ENCODE measurements at regions not wholly inside any gene's neighbourhood (a gene's known extent, or its start where the extent isn't known, plus 50 kb on each side); places are given as distances from the start of the nearest gene placed in this dataset.

DNA sequence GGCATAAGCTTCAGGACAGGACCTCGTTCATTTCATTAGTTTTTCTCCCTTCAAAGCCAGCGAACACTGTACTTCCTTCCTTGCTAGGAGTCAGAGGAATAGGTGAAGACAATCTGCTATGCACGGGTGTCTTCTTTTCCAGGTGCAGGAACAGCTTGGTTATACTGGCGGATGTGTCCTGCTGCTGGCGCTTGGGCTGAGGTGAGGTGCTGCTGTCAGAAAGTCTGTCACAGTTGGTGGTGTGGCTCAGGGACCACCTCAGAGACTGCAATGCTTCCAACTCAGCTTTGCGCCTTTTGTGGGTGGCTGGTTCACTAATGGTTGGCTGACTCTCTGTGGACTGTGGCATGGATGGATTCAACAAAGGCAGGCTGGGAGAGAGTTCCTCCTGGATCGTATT, 58.3 kb upstream of the UBN2 start:
- TF ChIP-seq CTCF (IDR thresholded peaks at IDR 0.05), result no peak
- no peak for TF ChIP-seq POLR2A (IDR thresholded peaks at IDR 0.05)
